ENCODE measurements at regions not wholly inside any gene's neighbourhood (a gene's known extent, or its start where the extent isn't known, plus 50 kb on each side); places are given as distances from the start of the nearest gene placed in this dataset.
"Not testable (repeated sequence)": the region's sequence is repeated elsewhere in the genome, so short reads cannot be mapped to it uniquely, and the experiment has no call there.

DNA sequence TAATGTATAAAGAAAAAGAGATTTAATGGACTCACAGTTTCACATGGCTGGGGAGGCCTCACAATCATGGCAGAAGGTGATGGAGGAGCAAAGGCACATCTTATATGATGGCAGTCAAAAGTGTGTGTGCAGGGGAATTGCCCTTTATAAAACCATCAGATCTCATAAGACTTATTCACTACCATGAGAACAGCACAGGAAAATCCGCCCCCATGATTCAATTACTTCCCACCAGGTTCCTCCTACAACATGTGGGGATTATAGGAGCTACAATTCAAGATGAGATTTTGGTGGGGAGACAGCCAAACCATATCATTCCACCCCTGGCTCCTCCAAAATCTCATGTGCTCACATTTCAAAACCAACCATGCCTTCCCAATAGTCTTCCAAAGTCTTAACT is 82.5 kb upstream of the ANKRD1 start:
- DNase-seq (ENCODE audit: low read depth) = not testable (repeated sequence)

DNA sequence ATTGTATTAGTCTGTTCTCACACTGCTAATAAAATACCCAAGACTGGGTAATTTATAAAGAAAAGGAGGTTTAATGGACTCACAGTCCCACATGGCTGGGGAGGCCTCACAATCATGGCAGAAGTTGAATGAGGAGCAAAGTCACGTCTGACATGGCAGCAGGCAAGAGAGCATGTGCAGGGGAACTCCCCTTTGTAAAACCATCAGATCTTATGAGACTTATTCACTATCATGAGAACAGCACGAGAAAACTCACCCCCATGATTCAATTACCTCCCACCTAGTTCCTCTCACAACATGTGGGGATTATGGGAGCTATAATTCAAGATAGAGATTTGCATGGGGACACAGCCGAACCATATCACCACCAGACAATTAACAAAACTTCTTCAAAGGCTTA is 84.4 kb upstream of the ANKRD1 start:
- DNase-seq (ENCODE audit: low read depth) = not testable (repeated sequence)

DNA sequence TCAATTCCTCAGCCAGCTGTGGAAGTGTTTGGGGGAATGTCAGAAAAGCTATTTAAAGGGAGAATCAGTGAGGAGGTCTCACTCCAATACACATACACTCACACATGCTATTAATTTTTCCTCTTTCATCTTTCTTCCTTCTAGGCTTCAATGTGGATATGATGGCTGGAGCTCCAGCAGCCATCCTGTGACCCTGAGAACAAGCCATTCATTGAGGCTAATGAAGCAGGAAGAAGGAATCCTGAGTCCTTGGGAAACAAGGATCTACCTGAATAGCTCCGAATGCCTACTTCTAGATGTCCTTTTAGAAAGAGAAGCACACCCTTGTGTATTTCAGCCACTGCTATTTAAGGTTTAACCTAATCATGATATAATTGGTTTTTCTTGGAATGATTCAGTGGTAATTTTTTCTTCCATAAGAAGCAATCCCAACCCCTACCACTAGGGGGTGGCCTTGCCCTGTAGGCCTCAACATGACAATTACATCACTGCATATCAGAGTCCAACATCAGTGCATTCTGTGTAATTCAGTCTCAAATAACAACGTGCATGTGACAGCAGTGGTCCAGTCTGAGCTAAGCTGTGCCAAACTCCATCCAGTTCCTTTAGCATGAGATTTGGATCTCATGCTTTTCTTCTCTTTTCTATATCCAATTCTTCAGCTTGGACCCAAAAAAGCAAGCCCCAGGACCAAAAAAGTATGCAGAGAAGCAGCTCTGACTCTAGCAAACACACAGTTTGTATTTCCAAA is 85.3 kb upstream of the ANKRD1 start:
- peak; percentile 75 for DNase-seq (ENCODE audit: low read depth)

DNA sequence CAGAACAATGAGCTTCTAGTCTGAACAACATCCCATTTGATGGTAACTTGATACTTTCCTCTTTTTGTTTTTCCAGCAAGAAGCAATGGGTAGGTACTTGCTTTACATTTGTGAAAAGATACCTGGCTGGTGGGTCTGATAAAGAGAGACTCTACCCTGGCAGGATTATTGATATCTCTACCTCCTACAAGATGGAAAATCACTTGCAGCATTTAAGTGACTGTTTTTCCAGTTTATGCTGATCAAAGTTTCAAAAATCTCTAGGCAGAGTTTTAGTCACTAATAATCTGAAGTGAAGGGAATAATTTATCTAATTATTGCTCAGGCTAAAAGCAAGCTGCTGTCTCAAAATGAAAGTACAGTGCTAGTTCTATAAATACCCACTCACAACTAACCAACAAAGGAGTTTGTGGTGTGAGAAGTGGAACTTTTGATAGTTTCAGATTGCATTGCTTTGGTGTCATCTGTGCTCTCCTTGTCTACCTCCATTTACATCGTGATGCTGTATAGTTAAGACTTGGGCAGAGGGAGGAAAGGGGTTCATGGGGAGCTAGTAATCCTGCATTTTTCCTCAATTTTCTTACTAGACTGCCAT is 86.0 kb upstream of the ANKRD1 start:
- no peak for DNase-seq (ENCODE audit: low read depth)

DNA sequence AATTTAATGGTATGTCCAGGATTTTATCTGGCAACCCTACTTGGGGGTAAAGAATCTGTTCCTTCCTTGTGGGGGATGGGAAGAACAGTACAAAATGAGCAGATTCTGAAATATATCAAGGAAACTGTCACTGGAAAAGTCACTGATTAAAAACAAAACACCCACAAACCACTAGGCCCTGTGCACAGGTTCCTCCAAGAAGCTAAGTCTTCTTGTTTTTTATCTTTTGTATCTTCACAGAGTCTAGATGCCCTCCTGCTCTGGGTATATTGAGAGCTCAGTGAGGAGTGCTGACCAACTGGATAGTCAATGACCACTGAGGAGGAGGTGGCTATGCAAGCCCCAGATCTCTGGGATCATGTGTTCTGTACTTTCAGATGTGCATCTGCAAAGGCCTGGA is 86.8 kb upstream of the ANKRD1 start:
- no peak for DNase-seq (ENCODE audit: low read depth)

DNA sequence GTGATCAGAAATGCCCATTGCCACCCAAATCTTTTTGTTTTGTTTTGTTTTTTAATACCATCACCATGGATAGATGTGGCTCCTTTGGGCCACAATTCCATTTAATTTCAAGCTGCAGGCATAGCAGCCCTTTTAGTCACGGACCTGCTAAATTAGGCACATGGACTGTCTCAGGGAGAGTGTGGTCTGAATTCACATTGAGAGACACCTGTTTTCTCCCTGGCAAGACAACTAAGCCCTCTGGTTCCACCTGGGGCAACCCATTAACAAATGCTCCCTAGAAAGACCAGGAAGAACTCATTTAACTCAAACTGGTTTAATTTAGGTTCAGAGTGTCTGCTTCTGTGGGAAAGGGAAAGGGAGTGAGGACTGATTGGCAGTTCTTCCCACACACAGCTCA is 88.2 kb upstream of the ANKRD1 start:
- DNase-seq (ENCODE audit: low read depth) = no peak

DNA sequence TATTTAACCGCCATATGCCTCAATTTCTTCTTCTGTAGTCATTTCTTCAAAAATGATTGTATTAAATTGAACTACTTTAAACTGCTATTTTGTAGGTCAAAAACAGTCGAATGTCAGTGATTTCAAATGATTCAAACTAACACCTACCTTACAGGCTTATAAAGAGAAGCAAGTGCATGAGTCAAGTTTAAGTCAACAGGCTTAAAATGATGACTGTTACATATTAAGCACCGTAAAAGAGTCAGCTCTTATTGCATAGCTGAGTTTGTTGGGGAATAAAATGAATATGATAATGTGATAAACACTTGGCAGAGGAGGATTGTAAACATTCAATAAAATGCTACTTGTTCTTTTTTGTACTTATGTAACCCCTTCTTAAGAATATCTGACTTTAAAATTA is 90.1 kb upstream of the ANKRD1 start:
- DNase-seq (ENCODE audit: low read depth) = no peak

DNA sequence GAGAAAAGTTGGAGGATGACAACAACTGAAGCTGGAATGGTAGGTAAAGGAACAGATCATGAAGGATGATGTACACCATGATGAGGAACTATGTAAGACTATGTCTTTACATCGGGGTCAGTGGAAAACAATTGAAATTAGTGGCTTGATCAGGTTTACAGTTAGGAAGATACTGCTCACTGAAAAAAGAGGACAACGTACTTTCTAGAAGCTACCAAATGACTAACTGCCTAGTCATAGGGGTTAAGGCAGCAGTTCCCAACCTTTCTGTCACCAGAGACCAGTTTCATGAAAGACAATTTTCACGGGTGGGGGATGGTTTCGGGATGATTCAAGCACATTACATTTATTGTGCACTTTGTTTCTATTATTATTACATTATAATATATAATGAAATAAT is 91.6 kb upstream of the ANKRD1 start:
- no peak for DNase-seq (ENCODE audit: low read depth)

DNA sequence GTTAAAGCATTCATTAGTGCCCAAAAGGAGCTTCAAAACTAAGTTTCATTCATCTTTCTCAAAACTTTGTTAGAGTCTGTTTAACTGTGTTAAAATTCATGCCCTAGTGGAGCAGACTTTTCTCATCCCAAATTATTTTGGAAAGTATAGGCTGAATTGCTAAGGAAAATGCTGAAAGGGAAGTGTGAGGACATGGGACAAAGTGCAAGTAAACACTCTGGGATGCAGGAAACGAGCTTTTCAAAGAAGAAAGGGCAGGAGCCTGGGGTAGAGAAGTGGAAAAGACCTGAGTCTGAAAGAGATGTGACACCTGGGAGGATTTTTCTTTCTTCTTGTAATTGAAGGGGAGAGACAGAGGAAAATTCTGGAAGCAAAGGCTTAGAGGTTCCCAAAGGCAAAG is 93.1 kb upstream of the ANKRD1 start:
- DNase-seq (ENCODE audit: low read depth) = no peak

DNA sequence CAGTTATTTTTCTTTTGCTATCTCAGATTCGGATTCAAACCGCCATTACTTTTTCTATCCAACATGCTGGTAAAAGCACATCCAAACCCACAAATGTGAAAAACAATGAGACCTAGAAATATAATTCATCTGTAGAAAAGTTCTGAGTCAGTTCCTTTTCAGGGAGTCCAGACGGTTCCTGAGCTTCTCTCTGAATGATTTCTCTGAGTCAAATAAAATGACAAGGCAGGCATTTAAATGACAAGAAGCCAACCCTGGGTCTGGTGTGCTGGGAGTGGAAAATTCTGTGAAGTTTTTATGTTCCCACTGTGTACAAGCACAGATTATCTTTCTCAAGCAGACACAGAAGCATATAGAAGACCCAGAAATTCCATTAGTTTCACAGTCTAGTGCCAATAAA is 96.3 kb upstream of the ANKRD1 start:
- DNase-seq (ENCODE audit: low read depth) = no peak

DNA sequence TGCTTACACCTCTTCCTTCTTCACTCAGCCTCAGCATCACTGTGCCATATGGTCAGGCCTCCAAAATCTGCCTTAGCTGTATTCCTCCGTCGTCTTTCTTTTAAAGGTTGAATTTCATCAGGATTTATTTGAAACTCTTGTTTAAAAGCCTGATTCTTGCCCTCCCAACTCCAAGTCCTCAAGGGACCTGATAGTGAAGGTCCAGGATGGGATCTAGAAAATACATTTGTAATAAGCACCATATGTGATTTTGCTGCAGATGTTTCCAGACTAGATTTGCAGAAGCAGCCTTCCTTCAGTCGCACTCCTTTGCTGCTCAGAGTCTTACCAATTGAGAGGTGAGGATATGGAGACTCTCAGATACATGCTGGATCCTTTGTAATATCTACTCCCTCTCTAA is 101.0 kb upstream of the ANKRD1 start:
- DNase-seq (ENCODE audit: low read depth) = no peak

DNA sequence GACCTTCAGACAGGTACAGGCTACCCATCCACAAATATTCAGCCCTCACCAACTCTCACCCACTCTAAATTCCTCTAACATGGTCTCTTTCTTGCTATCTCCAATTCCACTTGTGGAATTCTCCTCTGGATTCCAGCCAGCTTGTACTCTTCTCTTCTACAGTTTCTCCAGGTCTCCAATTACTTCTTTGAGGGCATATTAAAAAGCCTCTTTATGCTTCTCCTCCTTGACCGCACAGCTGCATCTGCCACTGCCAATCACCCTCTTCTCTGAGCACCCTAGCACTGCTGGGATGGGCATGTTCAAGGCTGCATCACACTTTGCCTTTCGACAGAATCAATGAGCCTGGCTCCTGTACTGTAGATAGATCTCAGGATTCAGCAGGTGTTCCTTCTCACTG is 101.5 kb upstream of the ANKRD1 start:
- no peak for DNase-seq (ENCODE audit: low read depth)

DNA sequence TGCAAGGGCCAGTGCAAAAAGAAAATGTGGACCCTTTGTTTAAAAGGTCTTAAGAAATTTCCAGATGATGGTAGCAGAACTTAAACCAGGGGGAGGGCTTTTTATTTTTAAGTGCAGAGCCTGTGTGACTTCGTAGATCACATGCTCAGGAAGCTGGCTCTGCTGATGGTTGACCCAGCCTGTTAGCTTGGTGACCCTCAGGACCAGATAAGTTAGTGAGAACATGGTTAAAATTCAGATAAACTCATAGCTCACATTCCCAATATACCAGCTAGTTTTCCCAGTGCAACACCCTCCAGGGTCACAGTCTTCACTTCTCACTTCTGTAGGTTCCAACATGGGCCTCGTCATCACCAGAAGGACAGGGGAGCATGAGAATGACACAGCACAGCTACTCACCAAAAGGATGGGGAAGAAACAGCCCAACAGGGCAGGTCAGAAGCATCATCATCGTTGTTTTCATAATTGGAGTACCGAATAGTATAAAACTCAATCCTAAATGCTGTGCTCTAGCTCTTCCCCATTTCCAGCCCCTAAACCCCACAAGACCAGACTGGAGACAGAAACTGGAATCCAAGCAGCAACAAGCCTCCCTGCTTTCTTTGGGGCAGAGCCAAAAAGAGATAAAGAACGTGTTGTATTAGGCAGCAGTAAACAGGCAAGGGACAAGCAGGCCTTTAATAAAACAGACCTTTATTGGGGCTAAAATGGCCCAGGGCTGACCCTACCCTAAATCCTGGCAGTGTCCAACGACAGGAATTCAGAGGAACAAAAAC is 102.2 kb upstream of the ANKRD1 start:
- DNase-seq (ENCODE audit: low read depth) = no peak

DNA sequence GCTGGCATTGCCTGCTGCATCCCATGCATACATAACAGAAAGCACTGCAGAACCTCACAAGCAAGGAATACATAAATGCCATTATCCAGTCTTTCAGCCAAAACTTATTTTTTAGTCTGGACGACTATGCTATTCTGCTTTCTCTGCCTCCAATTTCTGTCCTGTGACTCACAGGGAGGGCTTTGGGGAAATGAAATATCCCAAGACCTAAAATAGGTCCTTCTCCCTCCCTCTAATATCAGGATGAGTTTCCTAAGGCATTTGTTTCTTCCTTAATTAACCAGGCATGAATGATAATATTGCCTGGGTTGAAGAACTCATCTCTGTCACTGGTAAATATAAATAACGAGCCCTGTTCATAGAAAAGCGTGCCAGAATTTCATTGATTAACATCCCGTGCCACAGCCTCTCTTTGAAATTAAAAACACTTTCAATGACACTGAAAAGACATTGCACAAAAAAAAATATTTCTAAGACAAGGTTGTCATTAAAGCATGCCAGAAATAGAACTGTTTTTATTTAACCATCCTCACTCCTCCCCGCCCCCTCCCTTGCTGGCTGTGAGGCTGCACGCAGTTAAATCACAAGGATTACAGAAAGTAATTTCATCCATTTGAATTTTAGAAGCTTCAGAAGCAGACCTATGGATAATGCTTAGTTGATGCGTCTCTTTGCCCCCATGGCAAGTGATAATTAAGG is 103.0 kb upstream of the ANKRD1 start:
- DNase-seq (ENCODE audit: low read depth) = no peak

DNA sequence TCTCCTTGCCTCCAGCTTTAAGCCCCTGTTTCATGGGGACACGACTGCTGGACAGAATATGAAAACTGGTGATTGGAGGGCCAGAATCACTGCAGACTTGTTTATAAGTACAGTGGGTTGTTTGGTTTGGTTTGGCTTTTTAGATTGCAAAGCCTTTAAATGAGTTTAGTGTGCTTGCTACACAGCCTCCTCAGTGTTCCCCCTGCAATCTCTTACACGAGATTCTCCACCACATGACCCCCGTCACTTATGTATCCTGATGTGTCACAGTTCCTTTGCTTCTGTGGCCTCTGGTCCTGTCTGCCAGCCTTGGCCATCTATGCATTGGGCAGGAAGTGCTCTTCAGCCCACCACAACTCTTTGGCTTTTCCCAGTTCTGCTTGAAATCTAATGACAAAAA is 103.7 kb upstream of the ANKRD1 start:
- no peak for DNase-seq (ENCODE audit: low read depth)

DNA sequence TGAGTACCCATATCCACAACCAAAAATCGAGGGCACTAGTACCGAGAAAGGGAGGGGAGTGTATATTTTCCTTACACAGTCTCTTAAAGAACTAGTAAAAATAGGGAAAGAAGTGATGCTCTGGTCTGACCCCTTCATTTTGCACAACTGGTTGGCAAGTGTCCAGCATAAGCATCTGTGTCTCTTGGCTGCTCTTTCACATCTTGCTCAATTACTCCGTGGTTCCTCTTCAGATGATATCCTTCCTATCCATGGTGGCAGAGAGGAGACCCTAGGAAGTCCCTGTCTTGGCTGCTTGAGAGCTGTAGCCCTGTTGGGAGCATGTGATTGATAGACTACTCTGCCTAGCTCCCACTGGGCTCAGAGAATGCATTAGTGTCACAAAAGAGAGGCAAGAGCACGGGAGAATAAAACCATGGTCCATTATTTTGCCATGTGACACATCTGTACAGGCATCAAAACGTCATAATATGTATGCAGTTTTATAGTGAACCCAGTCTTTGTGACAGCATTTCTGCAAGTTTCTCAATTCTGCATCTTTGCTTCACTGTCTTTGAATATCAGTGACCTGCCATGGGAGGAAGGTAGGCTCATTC is 111.8 kb upstream of the ANKRD1 start:
- DNase-seq (ENCODE audit: low read depth) = peak; percentile 57

DNA sequence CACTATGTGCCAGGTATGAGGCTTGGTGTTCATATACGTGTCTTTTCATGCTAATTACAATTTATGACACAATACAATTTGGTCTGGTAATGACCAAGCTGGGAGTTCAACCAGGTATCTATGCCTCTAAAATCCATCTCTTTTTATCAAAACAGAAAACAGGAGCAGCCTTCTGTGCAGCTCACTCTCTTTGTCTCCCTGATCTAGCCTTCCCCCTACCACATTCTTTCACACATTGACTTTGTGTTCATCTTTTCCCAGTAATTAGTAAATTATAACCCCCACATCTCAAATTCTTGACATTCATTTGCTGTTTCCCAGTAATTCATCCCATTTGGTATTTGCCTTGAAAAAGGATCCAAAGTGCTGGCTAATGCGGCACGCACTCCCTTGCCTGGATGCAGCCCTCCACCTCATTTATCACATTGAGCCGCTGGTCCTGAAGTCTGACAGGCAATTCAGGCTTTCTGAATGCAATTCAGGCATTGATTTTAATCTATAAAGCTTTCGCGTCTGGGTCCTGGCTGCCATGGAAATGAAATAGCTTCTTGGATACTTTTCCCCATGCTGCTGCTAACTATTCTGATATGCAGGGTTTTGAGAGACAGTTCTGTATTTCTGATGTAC is 112.5 kb upstream of the ANKRD1 start:
- no peak for DNase-seq (ENCODE audit: low read depth)

DNA sequence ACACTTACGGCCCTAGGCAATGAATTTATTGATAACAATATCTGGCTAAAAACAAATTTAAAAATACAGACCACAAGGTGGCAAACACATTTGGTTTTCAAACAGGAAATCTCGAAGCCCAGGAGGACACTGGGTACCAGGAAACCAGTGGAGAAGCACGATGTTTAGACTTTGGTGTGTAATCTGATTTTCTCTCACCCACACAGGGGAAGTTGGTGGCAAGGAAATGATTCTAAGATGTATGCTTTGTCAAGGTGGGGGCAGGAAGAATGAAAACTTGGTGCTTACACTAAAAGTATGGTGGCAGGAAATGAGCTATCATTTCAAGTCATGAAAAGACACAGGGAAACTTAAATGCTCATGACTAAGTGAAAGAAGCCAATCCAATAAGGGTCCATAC is 113.2 kb upstream of the ANKRD1 start:
- no peak for DNase-seq (ENCODE audit: low read depth)

DNA sequence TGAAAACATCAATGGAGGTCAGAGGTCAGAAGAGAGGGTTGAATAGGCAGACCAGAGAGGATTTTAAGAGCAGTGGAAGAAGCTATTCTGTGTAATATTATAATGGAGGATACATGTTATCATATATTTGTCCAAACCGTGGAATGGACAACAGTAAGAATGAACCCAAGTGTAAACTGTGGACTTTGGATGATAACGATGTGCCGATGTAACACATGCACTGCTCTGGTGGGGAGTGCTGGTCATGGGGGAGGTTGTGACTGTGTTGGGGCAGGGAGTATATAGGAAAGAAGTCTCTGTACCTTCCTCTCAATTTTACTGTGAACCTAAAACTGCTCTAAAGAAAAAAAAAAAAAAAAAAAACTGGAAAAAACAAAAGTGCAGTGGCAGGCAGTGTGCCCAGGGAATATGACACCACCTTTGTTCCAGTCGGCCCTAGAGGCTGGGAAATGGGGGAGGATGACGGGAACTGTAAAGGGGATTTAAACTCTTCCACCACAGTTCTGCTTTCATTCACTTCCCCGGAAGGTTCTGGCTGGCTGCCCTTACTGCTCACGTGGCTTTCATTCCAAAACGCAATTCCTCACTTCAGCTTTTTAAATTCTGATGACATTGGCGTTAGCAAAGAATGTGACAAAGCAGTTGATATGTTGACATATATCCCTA is 113.7 kb upstream of the ANKRD1 start:
- DNase-seq (ENCODE audit: low read depth) = peak; percentile 75

DNA sequence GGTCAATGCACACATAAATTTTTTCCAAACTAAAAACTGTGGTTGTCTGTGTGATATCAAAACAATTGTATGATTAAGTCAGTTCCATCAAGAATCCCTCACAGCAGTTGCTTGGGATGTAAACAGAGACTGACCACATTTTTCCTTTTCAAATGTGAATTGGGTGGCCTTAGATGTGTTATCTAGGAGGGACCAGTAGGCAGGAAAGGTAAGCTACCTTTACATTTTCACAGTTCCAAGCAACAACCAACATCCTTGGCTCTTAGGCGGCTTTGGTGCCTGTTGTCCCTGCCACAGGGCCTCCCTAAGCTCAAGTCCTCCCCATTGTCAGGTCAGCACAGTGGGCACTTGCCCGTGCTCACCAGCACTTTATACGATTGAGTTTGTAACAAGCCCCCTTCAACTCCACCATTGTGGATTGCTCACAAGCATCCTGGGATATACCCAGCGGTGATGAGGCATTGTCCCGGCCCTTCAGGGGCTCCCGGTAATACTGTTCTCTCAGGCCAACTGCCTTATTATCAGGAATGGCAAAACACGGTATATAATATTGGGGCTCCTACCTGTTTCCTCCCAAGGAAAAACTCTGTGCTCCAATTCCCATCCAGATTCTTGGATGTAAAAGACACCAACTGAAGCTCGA is 114.9 kb upstream of the ANKRD1 start:
- DNase-seq (ENCODE audit: low read depth) = no peak
